ENCODE measurements at regions not wholly inside any gene's neighbourhood (a gene's known extent, or its start where the extent isn't known, plus 50 kb on each side); places are given as distances from the start of the nearest gene placed in this dataset.

- H3K9me3 ChIP-seq, result no peaks in the 10 kb centered on the region
- H3K27me3 ChIP-seq, result no peaks in the 10 kb centered on the region
- H3K27ac ChIP-seq, result no peak overlapping the region
- ATAC-seq (no peak), DNase-seq (no peak)
- TF ChIP-seq CTCF (IDR thresholded peaks at IDR 0.05), result no peak
- intact Hi-C loops (cut with DNase I), result no loop called here
- H3K36me3 ChIP-seq, result no peaks in the 10 kb centered on the region
- no peaks in the 10 kb centered on the region for H3K4me1 ChIP-seq
- H3K4me3 ChIP-seq, result no peak overlapping the region
These were observed 250.5 kb downstream of the PIK3R1 start for GRCh38 chr5:68465934-68466551.

- Histone ChIP-seq H3K36me3 (no peaks in the 10 kb centered on the region), H3K27me3 (no peaks in the 10 kb centered on the region), H3K27ac (no peak overlapping the region), H3K4me3 (no peak overlapping the region), H3K9me3 (no peaks in the 10 kb centered on the region), H3K4me1 (no peaks in the 10 kb centered on the region)
- intact Hi-C loops (cut with DNase I), result no loop called here
- TF ChIP-seq CTCF (IDR thresholded peaks at IDR 0.05), result no peak
- DNase-seq (no peak), ATAC-seq (no peak)
These were observed 251.7 kb downstream of the PIK3R1 start for GRCh38 chr5:68467208-68467607.

- H3K4me3 ChIP-seq, result no peak overlapping the region
- DNase-seq (no peak), ATAC-seq (no peak)
- no peak overlapping the region for H3K27ac ChIP-seq
- H3K36me3 ChIP-seq, result no peaks in the 10 kb centered on the region
- no peaks in the 10 kb centered on the region for H3K4me1 ChIP-seq
- no peaks in the 10 kb centered on the region for H3K27me3 ChIP-seq
- no peak for TF ChIP-seq CTCF (IDR thresholded peaks at IDR 0.05)
- intact Hi-C loops (cut with DNase I), result no loop called here
- H3K9me3 ChIP-seq, result no peaks in the 10 kb centered on the region
These were observed 252.2 kb downstream of the PIK3R1 start for GRCh38 chr5:68467794-68468193.

DNA sequence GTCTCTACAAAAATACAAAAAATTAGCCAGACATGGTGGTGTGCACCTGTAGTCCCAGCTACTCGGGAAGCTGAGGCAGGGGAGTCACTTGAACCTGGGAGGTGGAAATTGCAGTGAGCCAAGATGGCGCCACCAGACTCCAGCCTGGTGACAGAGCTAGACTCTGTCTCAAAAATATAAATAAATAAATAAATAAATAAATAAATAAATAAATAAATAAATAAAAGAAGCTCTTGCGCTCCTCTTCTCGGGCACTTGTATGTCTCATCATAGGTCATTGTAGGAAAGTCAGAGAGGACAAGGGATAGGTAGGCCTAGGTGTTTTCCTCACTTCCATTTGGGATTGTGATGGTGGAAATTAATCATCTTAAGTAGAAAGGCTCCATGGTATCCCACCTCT lies 252.8 kb downstream of the PIK3R1 start:
- Histone ChIP-seq H3K4me1 (no peaks in the 10 kb centered on the region), H3K27me3 (no peaks in the 10 kb centered on the region), H3K9me3 (no peaks in the 10 kb centered on the region), H3K27ac (no peak overlapping the region), H3K36me3 (no peaks in the 10 kb centered on the region), H3K4me3 (no peak overlapping the region)
- ATAC-seq, result no peak
- TF ChIP-seq CTCF (IDR thresholded peaks at IDR 0.05), result no peak
- intact Hi-C loops (cut with DNase I), result no loop called here
- DNase-seq, result no peak

GRCh38 chr5:68475476-68475983 lies 260.0 kb downstream of the PIK3R1 start:
- no peaks in the 10 kb centered on the region for H3K4me1 ChIP-seq
- no peaks in the 10 kb centered on the region for H3K27me3 ChIP-seq
- no peak for TF ChIP-seq CTCF (IDR thresholded peaks at IDR 0.05)
- no peak for ATAC-seq
- DNase-seq, result no peak
- H3K36me3 ChIP-seq, result no peaks in the 10 kb centered on the region
- no peak overlapping the region for H3K4me3 ChIP-seq
- H3K27ac ChIP-seq, result no peak overlapping the region
- H3K9me3 ChIP-seq, result no peaks in the 10 kb centered on the region
- intact Hi-C loops (cut with DNase I), result no loop called here
